Activated CD8-positive, alpha-beta memory T cell treated with anti-CD3 and anti-CD28 coated beads for 1 hour (primary cell): ENCODE measurements at regions not wholly inside any gene's neighbourhood (a gene's known extent, or its start where the extent isn't known, plus 50 kb on each side); places are given as distances from the start of the nearest gene placed in this dataset.

Source experiments
- DNase-seq, 2 donors: peaks; one replicate each; pipeline ENCODE4 v3.0.0-alpha.2; 2020; ENCODE audit warnings: low read depth in 1 of 2; ENCODE audit errors: extremely low read depth in 1 of 2

GRCh38 chr15:96716478-96716877 is 386.0 kb downstream of the NR2F2 start:
- DNase-seq = no peak

DNA sequence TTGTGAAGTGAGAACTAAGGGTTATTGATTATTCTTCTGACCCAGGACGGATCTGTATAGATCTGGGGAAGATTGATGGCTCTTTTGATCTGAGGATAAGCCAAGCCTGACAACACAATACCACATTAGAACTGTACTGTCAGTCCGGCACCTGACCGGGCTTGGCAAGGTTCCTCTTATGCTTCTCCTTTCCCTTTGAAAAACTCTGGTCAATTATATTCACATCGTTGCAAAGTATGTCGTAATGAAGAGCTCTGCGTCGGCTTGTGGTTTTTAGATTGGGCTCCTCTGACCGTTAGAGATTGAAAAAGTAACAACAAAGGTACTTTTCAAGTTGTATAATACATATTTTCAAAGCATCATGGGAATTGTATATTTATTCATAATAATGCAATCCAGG is 389.8 kb downstream of the NR2F2 start:
- DNase-seq = no peak

DNA sequence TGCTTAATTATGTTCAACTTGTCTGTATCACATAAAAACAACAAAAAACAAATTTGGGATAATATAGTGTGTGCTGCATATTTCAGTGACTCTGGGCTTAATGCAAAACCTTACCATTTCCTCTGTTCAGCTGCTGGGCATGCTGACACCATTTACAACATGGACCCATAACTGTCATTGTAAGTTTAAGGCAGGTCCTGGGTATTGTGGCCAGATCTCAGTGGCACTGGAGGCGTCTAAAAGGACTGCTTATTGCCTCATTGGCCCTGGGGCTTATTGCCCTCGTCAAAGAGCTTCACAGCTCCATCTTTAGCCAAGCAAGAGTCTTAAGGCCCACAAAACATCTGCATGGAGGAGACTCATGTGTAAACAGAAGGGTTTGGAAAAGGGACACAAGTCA is 390.2 kb downstream of the NR2F2 start:
- DNase-seq = no peak

DNA sequence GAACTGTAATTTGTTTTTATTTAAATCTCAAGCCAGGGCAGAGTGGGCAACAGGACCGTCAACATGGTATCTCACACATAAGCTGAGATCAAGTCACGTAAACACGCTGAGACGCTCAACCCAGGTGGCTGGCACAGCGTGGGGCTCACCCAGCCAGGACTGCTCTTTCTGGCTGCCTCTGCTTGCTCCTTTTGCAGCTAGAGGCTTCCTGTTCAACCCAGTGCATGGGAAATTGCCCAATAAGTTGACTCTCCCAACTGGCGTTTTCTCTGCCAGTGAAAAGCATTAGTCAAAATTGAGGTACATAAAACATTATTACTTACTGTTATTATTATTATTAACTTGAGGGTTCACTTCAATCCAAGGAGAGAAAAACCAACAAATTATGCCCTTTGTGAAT is 398.1 kb downstream of the NR2F2 start:
- DNase-seq = no peak

DNA sequence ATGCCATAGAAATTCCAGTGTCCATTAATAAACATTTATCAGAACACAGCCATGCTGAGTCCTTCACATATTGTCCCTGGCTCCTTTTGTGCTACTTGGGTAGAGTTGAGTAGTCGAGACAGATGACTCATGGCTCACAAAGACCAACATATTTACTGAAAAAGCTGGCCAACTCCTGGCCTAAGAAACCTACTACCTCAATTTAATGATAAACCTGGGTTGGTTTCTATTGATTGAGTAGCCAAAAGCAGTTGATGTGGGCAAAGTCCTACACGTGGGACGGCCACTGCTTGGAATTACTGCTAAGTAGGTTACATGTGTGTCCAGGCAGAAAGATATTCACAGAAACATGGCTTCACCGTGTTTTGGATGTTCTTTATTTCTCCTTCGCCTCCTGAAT is 402.2 kb downstream of the NR2F2 start:
- no peak for DNase-seq

GRCh38 chr15:96733721-96734120 is 403.2 kb downstream of the NR2F2 start:
- DNase-seq = no peak

GRCh38 chr15:96735632-96736240 is 405.2 kb downstream of the NR2F2 start:
- DNase-seq = no peak

DNA sequence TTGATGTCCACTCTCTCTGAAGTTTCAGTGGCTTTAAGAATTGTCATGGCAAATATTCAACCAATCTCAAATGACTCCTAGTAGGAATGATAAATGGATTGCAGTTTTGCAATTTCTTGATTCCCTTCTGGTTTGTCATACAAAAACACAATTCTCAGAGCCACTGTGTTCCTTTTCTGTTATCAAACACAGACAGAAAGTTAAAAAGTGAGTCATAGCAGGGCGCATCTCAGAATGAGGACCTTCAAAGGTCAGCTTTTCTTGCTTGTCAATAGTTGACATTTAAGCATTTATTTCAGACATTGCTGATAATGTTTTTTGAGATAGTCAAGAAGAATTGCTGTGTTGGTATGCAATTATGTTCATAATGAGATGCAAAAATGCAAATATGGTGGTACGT is 405.9 kb downstream of the NR2F2 start:
- no peak for DNase-seq

- no peak for DNase-seq
Observed at GRCh38 chr15:96737408-96737807, 406.9 kb downstream of the NR2F2 start.

DNA sequence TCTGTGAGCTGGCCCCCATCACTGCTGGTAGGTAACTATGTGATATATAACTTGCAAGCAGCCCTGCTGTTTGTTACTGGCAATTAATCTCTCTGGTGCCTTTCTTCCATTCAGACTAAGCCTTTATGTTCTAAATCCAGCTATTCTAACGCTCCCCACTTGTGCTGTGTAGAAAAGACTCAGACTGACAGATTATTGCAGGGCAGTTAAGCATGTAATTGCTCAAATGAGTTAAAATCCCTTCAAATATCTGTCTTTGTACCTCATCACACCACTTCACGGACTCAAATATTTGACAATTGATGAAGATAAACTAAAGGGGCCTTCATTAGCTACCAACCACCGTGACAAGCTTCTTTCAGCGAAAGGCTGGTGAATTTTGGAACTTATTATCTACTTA is 416.2 kb downstream of the NR2F2 start:
- DNase-seq = no peak

DNA sequence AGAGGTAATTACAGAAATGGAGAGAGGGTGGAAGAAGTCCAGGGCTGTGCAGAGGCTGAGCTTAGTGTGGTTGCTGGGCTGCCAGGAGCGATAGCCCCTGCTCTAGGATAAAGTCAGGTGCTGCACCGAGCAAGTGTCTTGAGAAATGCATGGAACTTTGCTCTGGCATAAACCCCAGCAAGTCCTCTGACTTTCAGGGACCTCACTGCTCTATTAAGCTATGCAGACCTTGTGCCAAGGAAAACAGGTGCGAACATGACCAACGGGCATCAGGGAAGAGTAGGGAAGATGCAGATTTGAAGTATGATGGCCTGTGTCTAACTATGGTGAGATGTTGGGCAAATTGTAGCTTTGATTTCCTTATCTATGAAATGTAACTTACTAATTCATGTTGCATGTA is 416.8 kb downstream of the NR2F2 start:
- DNase-seq = no peak

DNA sequence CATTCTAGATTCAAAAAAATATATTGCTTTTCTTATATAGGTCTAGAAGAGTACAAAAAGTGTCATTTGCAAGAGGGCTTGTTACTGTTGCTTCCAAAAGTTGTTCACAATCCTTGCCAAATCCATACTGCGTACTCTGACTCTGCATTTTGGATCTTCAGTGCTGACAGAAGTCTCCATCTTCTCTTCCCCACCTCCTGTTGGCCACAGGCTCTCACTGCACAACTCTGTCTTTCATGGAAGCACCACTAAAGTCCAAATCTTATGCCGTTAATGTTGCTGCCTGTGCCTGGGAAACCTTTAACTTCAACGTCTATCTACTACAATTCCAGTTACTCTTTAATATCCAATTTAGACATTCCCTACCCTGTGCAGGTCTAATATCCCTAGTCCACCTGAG is 419.9 kb downstream of the NR2F2 start:
- no peak for DNase-seq

GRCh38 chr15:96756146-96756545 is 425.6 kb downstream of the NR2F2 start:
- no peak for DNase-seq

DNA sequence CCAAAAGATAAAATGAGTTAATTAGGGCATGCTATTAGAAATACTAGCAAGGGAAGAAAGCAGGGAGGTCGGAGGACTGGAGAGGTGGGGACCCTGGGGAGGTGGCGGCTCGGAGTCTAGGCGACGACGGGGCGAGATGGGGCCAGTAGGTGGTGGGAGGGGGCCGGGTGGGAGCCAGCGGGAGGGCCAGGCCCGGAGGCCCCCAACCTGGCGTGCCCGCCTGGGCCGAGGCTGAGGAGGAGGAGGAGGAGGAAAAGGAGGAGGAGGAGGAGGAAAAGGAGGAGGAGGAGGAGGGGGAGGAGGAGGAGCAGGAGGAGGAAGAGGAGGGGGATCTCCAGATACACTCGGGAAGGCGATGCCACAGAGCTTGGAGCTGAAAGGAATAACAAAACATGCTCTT is 426.2 kb downstream of the NR2F2 start:
- no peak for DNase-seq

DNA sequence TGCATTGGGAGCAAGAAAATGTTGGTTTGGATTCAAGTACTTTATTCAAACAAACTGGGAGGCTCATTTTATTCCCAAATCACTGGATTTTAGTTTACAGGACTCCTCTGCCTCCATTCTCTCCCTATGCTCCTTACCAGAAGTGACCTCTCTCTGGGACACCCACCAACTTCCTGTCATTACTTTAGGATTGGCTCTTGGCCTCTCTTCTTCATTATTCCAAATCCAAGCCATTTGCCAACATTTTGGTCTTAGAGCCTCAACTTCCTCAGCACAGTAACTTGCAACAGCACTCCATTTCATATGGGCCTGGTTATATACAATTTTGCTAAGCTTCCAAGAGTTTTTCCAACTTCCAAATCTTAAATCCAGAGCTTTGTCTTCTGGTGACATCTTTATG is 432.1 kb downstream of the NR2F2 start:
- no peak for DNase-seq

- no peak for DNase-seq
Observed at GRCh38 chr15:96764501-96764900, 434.0 kb downstream of the NR2F2 start.

DNA sequence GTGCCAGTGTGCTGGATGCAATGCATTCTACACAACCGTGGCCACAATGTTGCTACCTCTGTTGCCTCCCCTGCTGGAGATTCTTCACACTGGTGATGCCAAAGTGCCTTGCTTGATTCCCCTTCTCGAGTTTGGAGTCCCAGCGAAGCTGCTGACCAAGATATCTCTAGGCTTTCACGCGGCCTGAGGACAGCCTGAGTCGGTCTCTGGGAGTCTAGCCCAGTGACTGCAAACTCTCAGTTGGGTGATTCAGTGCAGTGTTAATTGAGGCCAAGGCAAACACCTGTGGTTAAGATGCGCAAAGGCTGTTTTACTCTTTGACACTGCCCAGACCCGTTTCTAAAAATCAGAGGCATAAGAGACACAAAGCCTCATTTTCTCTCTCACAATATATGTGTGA is 434.4 kb downstream of the NR2F2 start:
- no peak for DNase-seq

GRCh38 chr15:96766366-96766765 is 435.9 kb downstream of the NR2F2 start:
- no peak for DNase-seq

DNA sequence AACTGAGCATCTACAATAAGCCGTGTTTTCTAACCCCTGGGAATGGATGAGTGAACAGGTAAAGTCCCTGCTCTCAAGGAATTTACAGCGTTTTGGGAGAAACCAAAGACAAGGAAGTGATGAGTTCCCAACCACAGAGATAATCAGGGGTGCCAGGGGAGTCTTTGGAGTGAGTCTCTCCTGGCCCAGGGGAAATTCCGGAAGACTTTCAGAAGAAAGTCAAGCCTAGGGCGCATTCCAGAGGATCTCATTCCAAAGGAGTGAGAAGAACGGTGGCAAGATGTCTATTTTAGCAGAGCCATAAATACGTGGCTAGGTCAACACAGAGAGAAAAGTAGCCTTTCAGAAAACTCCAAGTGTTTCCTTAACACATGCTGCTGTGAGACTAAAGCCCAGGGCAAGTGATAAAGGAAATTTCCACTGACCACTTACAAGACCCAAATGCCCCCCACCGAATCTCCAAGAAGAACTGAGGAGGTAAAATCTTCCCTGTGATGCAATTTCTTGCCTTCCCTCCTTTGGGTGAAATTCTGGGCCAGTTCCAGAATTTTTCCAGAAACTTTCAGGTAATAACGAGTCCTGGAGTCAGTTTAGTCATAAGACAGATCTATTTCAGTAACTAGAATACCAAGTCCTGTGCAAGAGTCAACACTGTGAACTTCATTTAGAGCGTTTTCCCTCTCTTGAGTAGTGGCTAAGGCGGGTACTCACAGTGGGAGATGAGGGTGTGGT is 437.4 kb downstream of the NR2F2 start:
- DNase-seq = no peak

- DNase-seq = no peak
Observed at GRCh38 chr15:96768435-96768789, 437.9 kb downstream of the NR2F2 start.

GRCh38 chr15:96771035-96771434 is 440.5 kb downstream of the NR2F2 start:
- no peak for DNase-seq

- no peak for DNase-seq
Observed at GRCh38 chr15:96774216-96774615, 443.7 kb downstream of the NR2F2 start.

GRCh38 chr15:96783746-96784145 is 453.2 kb downstream of the NR2F2 start:
- no peak for DNase-seq
